Caco-2 (cell line): ENCODE measurements at regions not wholly inside any gene's neighbourhood (a gene's known extent, or its start where the extent isn't known, plus 50 kb on each side); places are given as distances from the start of the nearest gene placed in this dataset.

Experiments used
- BruUV-seq: library from RNA; stranded (reverse); fragments of 400-500 nt; replicated peaks from 2 replicates; lab custom pipeline; 2021; lab: Mats Ljungman, UMichigan
- CTCF ChIA-PET: fragments of 300-600 bp; sonication (Branson Sonifier 250); formaldehyde crosslinking; loops from one replicate; lab custom pipeline; 2022; ENCODE audit warnings: antibody characterized with exemption; lab: Charles Lee
- POLR2A ChIA-PET: fragments of 300-600 bp; sonication (Branson Sonifier 250); formaldehyde crosslinking; loops from one replicate; lab custom pipeline; 2022; ENCODE audit warnings: antibody characterized with exemption; lab: Charles Lee
- DNase-seq, 2 experiments: peaks; one replicate each; pipeline versions ENCODE4 v3.0.0 to v3.0.0-alpha.2; 2020 to 2022
- H3K27me3 ChIP-seq: replicated peaks from 2 replicates; pipeline ENCODE4 v1.6.0; 2011; ENCODE audit warnings: low read length; ENCODE audit not compliant: control insufficient read depth, insufficient read depth
- H3K36me3 ChIP-seq: 2 replicates; pipeline ENCODE4 v1.5.1; 2011; ENCODE audit warnings: low read length; ENCODE audit not compliant: control insufficient read depth, insufficient read depth
- H3K4me1 ChIP-seq: fragments of 250-450 bp; sonication (Bioruptor Pico); 2 replicates; pipeline ENCODE4 v1.5.1; 2020; ENCODE audit warnings: mild to moderate bottlenecking
- H3K4me3 ChIP-seq: 2 replicates; pipeline ENCODE4 v1.5.1; 2011; ENCODE audit warnings: low read depth, mild to moderate bottlenecking, control low read depth, low read length
- H3K9me3 ChIP-seq: fragments of 250-450 bp; sonication (Bioruptor Pico); 2 replicates; pipeline ENCODE4 v1.5.1; 2020; ENCODE audit warnings: mild to moderate bottlenecking, moderate library complexity
- H3K27ac Mint-ChIP-seq: one replicate; pipeline ENCODE4 v1.8.0; 2022; ENCODE audit warnings: mixed read lengths; ENCODE audit not compliant: unreplicated experiment
- H3K27me3 Mint-ChIP-seq: one replicate; pipeline ENCODE4 v1.8.0; 2022; ENCODE audit warnings: mixed read lengths; ENCODE audit not compliant: insufficient read depth, unreplicated experiment
- H3K36me3 Mint-ChIP-seq: one replicate; pipeline ENCODE4 v1.8.0; 2022; ENCODE audit warnings: mild to moderate bottlenecking, mixed read lengths; ENCODE audit not compliant: insufficient read depth, unreplicated experiment
- H3K4me1 Mint-ChIP-seq: one replicate; pipeline ENCODE4 v1.8.0; 2022; ENCODE audit warnings: low read depth, mixed read lengths; ENCODE audit not compliant: unreplicated experiment
- H3K4me3 Mint-ChIP-seq: one replicate; pipeline ENCODE4 v1.8.0; 2022; ENCODE audit warnings: mild to moderate bottlenecking, moderate library complexity, mixed read lengths; ENCODE audit not compliant: unreplicated experiment
- H3K9me3 Mint-ChIP-seq: one replicate; pipeline ENCODE4 v1.8.0; 2022; ENCODE audit warnings: mixed read lengths; ENCODE audit not compliant: unreplicated experiment
- intact Hi-C: fragments of 100-400 bp; cut with micrococcal nuclease; formaldehyde crosslinking; loops from one replicate; pipeline ENCODE4 v1.10.0; 2022; ENCODE audit not compliant: unreplicated experiment
- TF ChIP-seq, protein P1 (sequence below), 2 experiments: fragments of 200-600 bp in 1 of 2; IDR thresholded peaks; 1 replicate in 1 of 2; 2 replicates in 1 of 2; pipeline versions ENCODE4 v1.5.1 to v1.8.0; 2011 to 2022; ENCODE audit warnings: antibody characterized with exemption in 1 of 2, control low read depth in 1 of 2, inconsistent platforms in 1 of 2, low read depth in 1 of 2, low read length in 1 of 2, mild to moderate bottlenecking in 1 of 2, moderate library complexity in 1 of 2; ENCODE audit not compliant: insufficient read depth in 1 of 2, severe bottlenecking in 1 of 2, unreplicated experiment in 1 of 2

DNA sequence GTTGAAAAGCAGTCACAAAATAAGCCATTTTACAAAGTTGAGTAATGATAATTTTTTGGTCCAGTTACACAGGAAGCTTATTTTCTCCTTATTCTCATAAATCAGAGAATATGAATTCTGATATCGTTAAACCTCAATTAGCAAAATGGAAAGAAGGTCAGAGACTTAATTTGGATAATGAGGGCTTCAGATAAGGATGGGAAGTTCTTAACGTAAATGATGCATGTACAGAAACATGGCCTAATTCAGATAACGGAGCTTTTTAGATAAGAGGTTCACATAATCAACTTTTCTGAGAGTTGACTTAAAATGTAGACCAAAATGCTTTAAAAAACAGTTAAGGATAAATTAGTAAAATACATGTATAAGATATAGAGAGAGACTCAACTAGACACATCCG lies 746.3 kb upstream of the SLC10A2 start:
- H3K36me3 ChIP-seq: no peaks in the 10 kb centered on the region
- no peaks in the 10 kb centered on the region for H3K4me1 ChIP-seq
- no peak overlapping the region for H3K4me3 Mint-ChIP-seq
- peaks cover 2% of the 10 kb centered on the region for H3K27me3 Mint-ChIP-seq
- no peak overlapping the region for H3K27ac Mint-ChIP-seq
- ChIA-PET POLR2A (no interaction called here), CTCF (no interaction called here)
- no peaks in the 10 kb centered on the region for H3K27me3 ChIP-seq
- H3K9me3 Mint-ChIP-seq: no peaks in the 10 kb centered on the region
- no TSS peak for BruUV-seq
- intact Hi-C loops: no loop called here
- H3K4me1 Mint-ChIP-seq: no peaks in the 10 kb centered on the region
- no peak for DNase-seq
- H3K9me3 ChIP-seq: no peaks in the 10 kb centered on the region; the same call in 1 of the 2 replicates
- no peak overlapping the region for H3K4me3 ChIP-seq
- TF ChIP-seq, protein P1, sequence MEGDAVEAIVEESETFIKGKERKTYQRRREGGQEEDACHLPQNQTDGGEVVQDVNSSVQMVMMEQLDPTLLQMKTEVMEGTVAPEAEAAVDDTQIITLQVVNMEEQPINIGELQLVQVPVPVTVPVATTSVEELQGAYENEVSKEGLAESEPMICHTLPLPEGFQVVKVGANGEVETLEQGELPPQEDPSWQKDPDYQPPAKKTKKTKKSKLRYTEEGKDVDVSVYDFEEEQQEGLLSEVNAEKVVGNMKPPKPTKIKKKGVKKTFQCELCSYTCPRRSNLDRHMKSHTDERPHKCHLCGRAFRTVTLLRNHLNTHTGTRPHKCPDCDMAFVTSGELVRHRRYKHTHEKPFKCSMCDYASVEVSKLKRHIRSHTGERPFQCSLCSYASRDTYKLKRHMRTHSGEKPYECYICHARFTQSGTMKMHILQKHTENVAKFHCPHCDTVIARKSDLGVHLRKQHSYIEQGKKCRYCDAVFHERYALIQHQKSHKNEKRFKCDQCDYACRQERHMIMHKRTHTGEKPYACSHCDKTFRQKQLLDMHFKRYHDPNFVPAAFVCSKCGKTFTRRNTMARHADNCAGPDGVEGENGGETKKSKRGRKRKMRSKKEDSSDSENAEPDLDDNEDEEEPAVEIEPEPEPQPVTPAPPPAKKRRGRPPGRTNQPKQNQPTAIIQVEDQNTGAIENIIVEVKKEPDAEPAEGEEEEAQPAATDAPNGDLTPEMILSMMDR (IDR thresholded peaks at IDR 0.05; ENCODE audit: insufficient read depth in 1 of 2, low read depth in 1 of 2, low read length in 1 of 2, severe bottlenecking in 1 of 2, unreplicated experiment in 1 of 2): no peak
- H3K36me3 Mint-ChIP-seq: no peaks in the 10 kb centered on the region

GRCh38 chr13:103810026-103810425 lies 743.8 kb upstream of the SLC10A2 start:
- no peaks in the 10 kb centered on the region for H3K27me3 ChIP-seq
- H3K36me3 Mint-ChIP-seq: no peaks in the 10 kb centered on the region
- no peaks in the 10 kb centered on the region for H3K9me3 Mint-ChIP-seq
- DNase-seq: no peak
- intact Hi-C loops: no loop called here
- H3K4me1 ChIP-seq: no peaks in the 10 kb centered on the region
- H3K9me3 ChIP-seq: no peaks in the 10 kb centered on the region; the same call in 1 of the 2 replicates
- no peaks in the 10 kb centered on the region for H3K36me3 ChIP-seq
- CTCF ChIA-PET: no interaction called here
- POLR2A ChIA-PET: no interaction called here
- TF ChIP-seq, protein P1 (IDR thresholded peaks at IDR 0.05; ENCODE audit: insufficient read depth in 1 of 2, low read depth in 1 of 2, low read length in 1 of 2, severe bottlenecking in 1 of 2, unreplicated experiment in 1 of 2): no peak
- no peak overlapping the region for H3K27ac Mint-ChIP-seq
- no peaks in the 10 kb centered on the region for H3K4me1 Mint-ChIP-seq
- peaks cover 4% of the 10 kb centered on the region for H3K27me3 Mint-ChIP-seq
- no TSS peak for BruUV-seq
- H3K4me3 Mint-ChIP-seq: no peak overlapping the region
- H3K4me3 ChIP-seq: no peak overlapping the region

- no peak for DNase-seq
- Mint-ChIP-seq H3K4me1 (no peaks in the 10 kb centered on the region), H3K36me3 (no peaks in the 10 kb centered on the region), H3K27me3 (peaks cover 4% of the 10 kb centered on the region), H3K4me3 (no peak overlapping the region), H3K9me3 (no peaks in the 10 kb centered on the region), H3K27ac (no peak overlapping the region)
- Histone ChIP-seq H3K4me1 (no peaks in the 10 kb centered on the region), H3K9me3 (no peaks in the 10 kb centered on the region), H3K4me3 (no peak overlapping the region), H3K27me3 (no peaks in the 10 kb centered on the region), H3K36me3 (no peaks in the 10 kb centered on the region)
- TF ChIP-seq, protein P1 (IDR thresholded peaks at IDR 0.05; ENCODE audit: insufficient read depth in 1 of 2, low read depth in 1 of 2, low read length in 1 of 2, severe bottlenecking in 1 of 2, unreplicated experiment in 1 of 2): no peak
- POLR2A ChIA-PET: no interaction called here
- no TSS peak for BruUV-seq
- CTCF ChIA-PET: no interaction called here
- intact Hi-C loops: no loop called here
Observed at GRCh38 chr13:103805771-103806170, 739.6 kb upstream of the SLC10A2 start.
